Suppressor macrophage (primary cell): ENCODE measurements at regions not wholly inside any gene's neighbourhood (a gene's known extent, or its start where the extent isn't known, plus 50 kb on each side); places are given as distances from the start of the nearest gene placed in this dataset.

Experiments
- DNase-seq, 4 experiments: peaks; one replicate each; pipeline ENCODE4 v3.0.0-alpha.2; 2020 to 2022

GRCh38 chrY:7182591-7182990 is 271.0 kb upstream of the AMELY start:
- DNase-seq: no peak

GRCh38 chrY:7177631-7178030 is 266.1 kb upstream of the AMELY start:
- DNase-seq: no peak

- DNase-seq: no peak
Measured at GRCh38 chrY:7169475-7169874, 257.9 kb upstream of the AMELY start.

- DNase-seq: no peak
Measured at GRCh38 chrY:7141477-7141876, 229.9 kb upstream of the AMELY start.
